ENCODE measurements at regions not wholly inside any gene's neighbourhood (a gene's known extent, or its start where the extent isn't known, plus 50 kb on each side); places are given as distances from the start of the nearest gene placed in this dataset.
"Not testable (repeated sequence)": the region's sequence is repeated elsewhere in the genome, so short reads cannot be mapped to it uniquely, and the experiment has no call there.

GRCh38 chrX:94932278-94932965 lies 1258.4 kb downstream of the FAM133A start:
- H3K4me1 ChIP-seq, result no peaks in the 10 kb centered on the region
- 78 to 80% methylated on average over 3 of the region's 3 CpGs for WGBS, 2 donors
- intact Hi-C loops (cut with DNase I), result no loop called here
- H3K27me3 ChIP-seq, result no peaks in the 10 kb centered on the region
- no peaks in the 10 kb centered on the region for H3K9me3 ChIP-seq
- no peaks in the 10 kb centered on the region for H3K36me3 ChIP-seq
- DNase-seq, result no peak
- no peak overlapping the region for H3K27ac ChIP-seq
- no peak for TF ChIP-seq CTCF (IDR thresholded peaks at IDR 0.05)
- TF ChIP-seq EP300 (IDR thresholded peaks at IDR 0.05), result no peak
- no peak for TF ChIP-seq POLR2AphosphoS5 (IDR thresholded peaks at IDR 0.05)
- no peak for TF ChIP-seq POLR2A (IDR thresholded peaks at IDR 0.05)
- H3K4me3 ChIP-seq, result no peak overlapping the region

- H3K4me1 ChIP-seq, result no peaks in the 10 kb centered on the region
- no peak overlapping the region for H3K27ac ChIP-seq
- H3K4me3 ChIP-seq, result no peak overlapping the region
- H3K9me3 ChIP-seq, result no peaks in the 10 kb centered on the region
- intact Hi-C loops (cut with DNase I), result no loop called here
- 54 to 75% methylated on average over 1 of the region's 1 CpG for WGBS, 2 donors
- H3K36me3 ChIP-seq, result no peaks in the 10 kb centered on the region
- DNase-seq, result no peak
- TF ChIP-seq CTCF (IDR thresholded peaks at IDR 0.05), result no peak
- no peaks in the 10 kb centered on the region for H3K27me3 ChIP-seq
Observed at GRCh38 chrX:94936722-94937121, 1262.7 kb downstream of the FAM133A start.

- no peaks in the 10 kb centered on the region for H3K36me3 ChIP-seq
- no peak overlapping the region for H3K27ac ChIP-seq
- no peaks in the 10 kb centered on the region for H3K4me1 ChIP-seq
- TF ChIP-seq CTCF (IDR thresholded peaks at IDR 0.05) (no peak), POLR2A (IDR thresholded peaks at IDR 0.05) (no peak), POLR2AphosphoS5 (IDR thresholded peaks at IDR 0.05) (no peak), EP300 (IDR thresholded peaks at IDR 0.05) (no peak)
- H3K9me3 ChIP-seq, result no peaks in the 10 kb centered on the region
- no peak for DNase-seq
- H3K27me3 ChIP-seq, result no peaks in the 10 kb centered on the region
- WGBS, 2 donors, result 36 to 65% methylated on average over 2 of the region's 2 CpGs
- intact Hi-C loops (cut with DNase I), result no loop called here
- H3K4me3 ChIP-seq, result no peak overlapping the region
Observed at GRCh38 chrX:94937491-94937890, 1263.5 kb downstream of the FAM133A start.

- no peak overlapping the region for H3K27ac ChIP-seq
- no peak for DNase-seq
- no peaks in the 10 kb centered on the region for H3K36me3 ChIP-seq
- no peaks in the 10 kb centered on the region for H3K9me3 ChIP-seq
- H3K27me3 ChIP-seq, result no peaks in the 10 kb centered on the region
- TF ChIP-seq POLR2A (IDR thresholded peaks at IDR 0.05), result no peak
- no peak for TF ChIP-seq POLR2AphosphoS5 (IDR thresholded peaks at IDR 0.05)
- no peak for TF ChIP-seq EP300 (IDR thresholded peaks at IDR 0.05)
- TF ChIP-seq CTCF (IDR thresholded peaks at IDR 0.05), result no peak
- no peak overlapping the region for H3K4me3 ChIP-seq
- no peaks in the 10 kb centered on the region for H3K4me1 ChIP-seq
- intact Hi-C loops (cut with DNase I), result no loop called here
- WGBS, 2 donors, result 66 to 73% methylated on average over 2 of the region's 2 CpGs
Observed at GRCh38 chrX:94942603-94943002, 1268.6 kb downstream of the FAM133A start.

- intact Hi-C loops (cut with DNase I); H3K27ac ChIP-seq; H3K4me1 ChIP-seq; H3K36me3 ChIP-seq; H3K4me3 ChIP-seq; H3K9me3 ChIP-seq; DNase-seq; H3K27me3 ChIP-seq: not testable (repeated sequence)
- WGBS, 2 donors, result 68 to 70% methylated on average over 3 of the region's 3 CpGs
Observed at GRCh38 chrX:94946137-94946536, 1272.1 kb downstream of the FAM133A start.

All from sigmoid colon (tissue), 6 donors.